ENCODE measurements at regions not wholly inside any gene's neighbourhood (a gene's known extent, or its start where the extent isn't known, plus 50 kb on each side); places are given as distances from the start of the nearest gene placed in this dataset.
"Not testable (repeated sequence)": the region's sequence is repeated elsewhere in the genome, so short reads cannot be mapped to it uniquely, and the experiment has no call there.

DNA sequence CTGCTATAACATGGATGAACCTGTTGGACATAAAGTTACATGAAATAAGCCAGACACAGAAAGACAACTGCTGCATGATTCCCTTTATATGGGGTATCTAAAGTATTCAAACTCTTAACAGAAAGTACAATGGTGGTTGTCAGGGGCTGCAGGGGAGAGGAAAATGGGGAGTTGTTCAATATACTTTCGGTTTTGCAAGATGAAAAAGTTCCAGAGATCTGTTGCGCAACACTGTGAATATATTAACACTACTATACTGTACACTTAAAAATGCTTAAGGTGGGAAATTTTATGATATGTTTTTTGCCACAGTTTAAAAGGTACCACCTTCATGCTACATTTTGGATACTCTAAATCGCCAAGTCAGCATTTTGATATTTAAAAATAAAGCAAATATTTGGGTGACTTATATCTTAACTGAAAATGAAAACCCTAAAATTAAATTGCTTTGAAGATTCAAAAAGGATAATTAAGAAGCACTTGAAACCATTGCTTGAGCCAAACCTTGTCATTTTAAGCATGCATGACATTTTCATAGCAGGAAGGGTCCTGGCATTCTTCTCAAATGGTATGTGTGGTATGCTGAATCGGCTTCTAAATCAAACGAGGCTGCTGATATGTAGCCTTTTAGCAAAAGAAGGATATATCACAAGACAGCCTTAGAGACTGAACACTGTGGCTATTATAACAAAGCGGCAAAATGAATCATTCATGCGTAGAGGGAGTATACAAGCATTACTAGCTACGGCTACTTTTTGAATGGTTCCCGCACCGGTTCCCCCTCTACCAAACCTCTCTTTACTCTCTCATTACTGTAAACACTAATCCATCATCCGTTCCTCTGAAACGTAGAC is 607.1 kb upstream of the DIPK2B start:
- no peak for DNase-seq

DNA sequence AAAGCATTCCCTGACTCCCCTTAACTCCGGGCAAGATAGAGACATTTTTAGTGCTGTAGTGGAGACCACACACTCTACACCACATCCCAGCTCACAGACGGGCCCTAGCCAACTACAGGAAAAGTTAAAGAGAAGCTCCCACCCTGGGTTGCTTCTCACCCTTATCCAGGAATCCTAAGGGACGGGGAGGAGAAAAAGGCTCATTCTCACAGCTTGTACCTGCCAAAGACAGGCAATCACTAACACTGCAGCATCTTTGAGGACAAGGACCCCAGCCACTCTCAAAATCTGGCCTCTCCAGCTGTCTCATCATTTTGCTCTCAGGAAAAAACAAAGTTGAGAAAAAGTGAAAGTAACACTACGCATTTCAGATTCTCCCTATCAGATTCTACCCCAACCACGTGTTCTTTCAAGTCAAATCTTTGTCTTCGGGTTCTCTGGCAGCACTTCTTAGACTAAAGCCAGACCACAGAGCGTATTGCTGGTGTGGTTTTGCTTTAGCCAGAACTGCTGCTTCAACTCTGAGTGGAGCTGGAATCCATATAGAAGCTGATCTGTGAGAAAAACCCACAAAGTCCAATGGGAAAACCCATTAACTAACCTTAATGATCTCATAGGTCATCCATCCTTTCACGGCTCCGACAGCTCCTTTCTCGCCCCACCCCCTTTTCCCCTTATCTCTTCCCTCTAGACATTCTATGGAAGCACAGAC is 605.9 kb upstream of the DIPK2B start:
- no peak for DNase-seq

GRCh38 chrX:45804276-45804675 is 603.6 kb upstream of the DIPK2B start:
- no peak for DNase-seq

- DNase-seq = no peak
These were observed 602.8 kb upstream of the DIPK2B start for GRCh38 chrX:45803383-45803921.

DNA sequence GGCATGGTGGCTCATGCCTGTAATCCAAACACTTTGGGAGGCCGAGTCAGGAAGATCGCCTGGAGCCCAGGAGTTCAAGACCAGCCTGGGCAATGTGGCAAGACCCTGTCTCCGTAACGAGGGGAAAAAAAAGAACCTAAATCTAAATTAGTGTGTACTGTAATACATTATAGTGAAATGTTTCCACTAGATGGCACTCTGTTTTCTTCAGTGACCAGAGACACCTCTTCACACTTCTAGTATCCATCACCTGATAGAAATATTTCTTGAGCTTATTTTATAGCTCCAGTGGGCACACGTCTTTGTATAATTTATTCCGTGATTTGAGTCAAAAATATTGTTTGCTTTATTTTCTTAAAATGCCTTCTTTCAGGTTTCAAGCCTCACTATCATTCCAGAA is 600.9 kb upstream of the DIPK2B start:
- no peak for DNase-seq

DNA sequence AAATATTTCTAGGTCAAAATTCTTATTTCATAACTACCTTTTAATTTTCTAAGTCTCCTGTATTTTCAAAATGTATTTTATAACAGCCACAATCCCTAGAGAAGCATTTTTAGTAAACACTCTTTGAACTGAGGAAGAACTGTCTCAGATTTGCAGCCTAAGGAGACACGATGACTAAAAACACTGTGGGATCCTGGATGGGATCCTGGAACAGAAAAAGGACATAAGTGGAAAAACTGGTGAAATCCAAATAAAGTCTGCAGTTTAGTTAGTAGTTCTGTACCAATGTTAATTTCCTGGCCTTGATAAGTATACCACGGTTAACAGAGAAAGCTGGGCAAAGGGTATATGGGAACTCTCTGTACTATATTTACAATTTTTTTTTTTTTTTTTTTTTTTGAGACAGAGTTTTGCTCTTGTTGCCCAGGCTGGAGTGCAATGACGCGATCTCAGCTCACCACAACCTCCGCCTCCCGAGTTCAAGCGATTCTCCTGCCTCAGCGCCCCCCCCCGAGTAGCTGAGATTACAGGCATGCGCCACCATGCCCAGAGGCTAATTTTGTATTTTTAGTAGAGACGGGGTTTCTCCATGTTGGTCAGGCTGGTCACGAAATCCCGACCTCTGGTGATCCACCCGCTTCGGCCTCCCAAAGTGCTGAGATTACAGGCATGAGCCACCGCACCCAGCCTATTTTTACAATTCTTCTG is 600.2 kb upstream of the DIPK2B start:
- not testable (repeated sequence) for DNase-seq

DNA sequence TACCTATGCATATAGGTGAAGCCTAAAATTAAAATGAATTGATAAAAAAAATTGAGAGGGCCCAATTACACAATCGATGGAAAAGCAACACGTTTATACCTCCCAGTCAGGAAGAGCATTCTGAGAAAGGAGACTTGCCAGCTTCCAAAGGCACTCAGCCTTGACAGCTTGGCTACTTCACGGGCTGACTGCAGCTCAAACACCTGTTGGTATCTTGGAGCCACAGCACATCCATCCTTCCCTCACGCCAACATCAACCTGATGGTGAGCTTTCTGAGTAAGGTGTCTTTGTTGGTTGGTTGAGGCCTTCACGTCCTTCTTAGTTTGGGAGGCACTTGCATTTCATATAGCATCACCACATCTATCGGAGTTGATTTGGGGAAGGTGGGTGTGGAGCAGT is 598.9 kb upstream of the DIPK2B start:
- DNase-seq = no peak

DNA sequence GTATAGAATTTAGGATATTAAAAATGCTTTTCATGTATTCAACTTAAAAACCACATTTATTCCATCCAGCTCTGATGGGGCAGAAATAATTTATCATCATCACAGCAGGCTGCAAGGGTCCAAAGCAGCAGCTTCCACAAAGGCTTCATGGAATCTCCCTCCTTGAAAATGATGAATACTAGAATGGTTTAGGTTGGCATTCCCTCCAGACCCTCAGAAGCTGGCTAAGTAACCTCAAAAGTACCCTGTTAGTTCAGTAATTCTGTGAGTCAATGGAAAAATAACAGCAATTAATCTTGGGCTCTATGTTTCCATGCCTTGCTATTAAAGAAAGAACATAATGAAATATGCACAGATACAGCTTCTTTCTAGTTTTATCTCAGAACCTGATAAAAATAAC is 594.9 kb upstream of the DIPK2B start:
- no peak for DNase-seq

DNA sequence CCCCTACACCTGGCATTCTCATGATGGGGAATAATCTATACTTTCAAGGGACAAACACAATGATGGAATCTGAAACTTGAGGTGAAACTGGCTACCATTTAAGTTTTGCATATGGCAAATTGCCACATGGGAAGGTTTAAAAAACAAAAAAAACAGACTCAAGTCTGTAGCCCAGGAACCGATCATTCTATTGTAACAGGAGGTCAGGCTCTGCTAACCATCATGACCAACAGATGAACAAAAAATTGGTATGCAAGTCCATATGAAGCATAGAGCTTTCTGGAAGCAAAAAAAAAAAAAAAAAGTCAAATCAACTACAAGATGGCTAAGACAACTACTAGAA is 594.3 kb upstream of the DIPK2B start:
- DNase-seq = no peak

DNA sequence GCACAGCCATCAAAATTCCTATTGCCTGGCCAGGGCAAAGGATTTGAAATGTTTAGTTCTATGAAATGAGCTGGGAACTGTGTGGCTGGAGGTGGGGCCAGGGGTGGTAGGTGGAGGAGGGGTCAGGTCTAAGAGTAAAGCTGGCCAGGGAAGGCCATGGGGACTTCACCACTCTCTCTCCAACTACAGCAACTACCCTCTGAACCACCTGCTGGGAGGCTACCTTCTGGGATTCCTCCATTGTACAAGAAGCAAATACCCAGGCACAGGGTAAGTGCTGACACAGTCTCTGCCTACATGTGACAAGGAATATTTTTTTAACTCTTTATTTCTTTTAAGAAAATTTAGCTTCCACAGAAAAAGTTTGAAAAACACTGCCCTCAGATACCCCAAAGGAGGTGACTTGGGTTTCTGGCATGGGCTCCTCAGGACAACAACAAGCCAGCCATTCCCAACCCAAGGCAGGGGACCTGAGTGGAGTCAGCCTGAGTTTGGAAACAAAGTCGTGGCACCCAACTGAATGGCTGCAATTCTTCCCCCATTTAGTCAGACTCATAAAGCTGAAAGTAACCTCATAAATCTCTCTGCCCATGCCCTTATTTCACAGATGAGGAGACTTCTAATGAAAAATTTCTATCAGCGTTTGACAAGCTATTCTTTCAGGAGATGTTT is 593.8 kb upstream of the DIPK2B start:
- DNase-seq = no peak

DNA sequence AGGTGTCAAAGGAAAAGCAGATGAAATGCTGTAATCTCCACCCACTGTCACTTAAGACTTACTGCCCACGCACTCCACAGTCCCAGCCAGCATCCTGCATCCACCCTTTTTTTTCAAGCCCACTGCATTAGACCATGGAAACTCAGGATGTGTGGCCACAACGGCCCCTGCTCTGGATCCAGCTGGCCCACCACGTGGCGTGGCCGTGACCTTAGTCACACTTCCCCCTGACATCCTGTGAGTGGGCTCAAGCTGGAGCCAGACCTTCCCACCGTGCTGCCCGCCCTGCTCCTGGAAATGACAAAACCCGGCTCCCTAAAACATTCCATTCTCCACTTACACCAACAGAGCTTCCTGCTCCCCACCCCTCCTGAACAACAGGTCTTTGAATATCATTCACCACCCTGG is 588.3 kb upstream of the DIPK2B start:
- DNase-seq = no peak

DNA sequence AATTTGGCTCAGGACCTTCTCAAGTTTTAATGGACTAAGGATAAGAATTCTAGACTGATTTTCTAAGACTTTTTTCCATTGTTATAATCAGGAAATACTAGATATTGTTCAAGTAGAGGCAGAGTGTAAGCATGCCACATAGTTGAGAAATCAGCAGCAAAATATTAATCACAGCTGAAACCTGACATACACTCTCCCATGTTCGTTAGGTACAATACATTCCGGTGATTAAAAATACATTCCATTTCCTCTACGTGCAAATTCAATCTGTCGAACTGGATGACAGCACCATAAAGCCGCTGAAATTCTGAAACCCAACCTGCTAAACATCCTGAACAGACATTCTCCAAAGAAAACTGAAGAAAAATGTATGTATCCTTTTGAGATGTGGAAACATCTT is 587.6 kb upstream of the DIPK2B start:
- DNase-seq = no peak

DNA sequence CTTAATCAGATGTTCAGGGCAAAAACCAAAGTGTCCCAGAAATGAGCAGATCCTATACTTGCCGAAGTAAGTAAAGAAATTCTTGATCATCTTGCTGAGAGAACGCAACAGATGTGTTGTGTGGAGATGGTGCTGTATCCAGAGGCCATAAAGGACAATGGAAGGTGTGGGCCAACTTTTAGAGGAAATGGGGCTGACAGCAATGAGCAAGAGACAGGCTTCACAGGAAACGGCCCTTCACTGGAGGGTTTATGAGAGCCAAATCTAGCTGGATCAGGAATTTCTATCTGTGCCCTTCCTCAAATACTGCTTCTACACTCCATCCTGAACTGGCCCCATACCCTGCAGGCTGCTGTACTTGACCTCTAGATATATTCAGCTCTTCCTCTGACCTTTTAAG is 583.9 kb upstream of the DIPK2B start:
- DNase-seq = no peak

GRCh38 chrX:45783002-45783401 is 582.3 kb upstream of the DIPK2B start:
- DNase-seq = no peak

GRCh38 chrX:45781901-45782553 is 581.4 kb upstream of the DIPK2B start:
- no peak for DNase-seq

DNA sequence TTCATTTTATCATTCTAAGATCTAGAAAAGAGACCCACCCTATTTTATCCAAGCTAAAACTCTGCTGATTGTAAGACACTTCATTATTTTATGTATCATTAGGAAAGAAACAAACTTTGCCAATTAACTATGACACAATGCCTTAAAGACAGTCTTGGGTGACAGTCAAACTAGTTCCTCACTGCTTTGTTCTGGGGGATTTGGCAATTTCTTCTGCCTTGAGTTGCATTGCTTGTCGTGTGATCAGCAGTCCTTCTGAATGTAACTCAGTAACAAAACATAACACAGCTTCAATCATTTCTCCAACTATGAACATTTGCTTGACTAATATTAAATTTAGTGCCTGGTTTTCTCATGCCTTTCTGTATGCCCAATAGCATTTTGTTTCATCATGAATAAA is 577.9 kb upstream of the DIPK2B start:
- no peak for DNase-seq

DNA sequence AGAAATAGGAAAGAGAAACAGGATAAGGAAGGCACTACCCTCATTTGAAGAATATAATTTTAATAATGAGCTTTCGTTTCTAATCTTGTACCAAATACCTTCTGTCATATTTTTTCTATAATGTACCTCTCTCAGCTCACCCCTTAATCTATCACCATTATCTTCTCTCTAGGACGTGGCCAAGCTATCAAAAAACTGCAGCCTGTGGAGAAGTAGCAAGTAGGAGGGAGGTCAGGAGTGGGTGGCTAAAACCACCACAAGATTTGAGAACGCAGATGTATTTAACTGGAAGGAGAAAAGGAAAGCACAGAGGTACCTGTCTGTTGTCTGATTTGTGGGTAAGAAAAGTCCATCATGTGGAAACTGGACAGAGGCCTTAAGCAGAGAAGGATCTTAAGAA is 576.7 kb upstream of the DIPK2B start:
- no peak for DNase-seq

GRCh38 chrX:45775468-45775867 is 574.8 kb upstream of the DIPK2B start:
- no peak for DNase-seq

GRCh38 chrX:45774961-45775360 is 574.3 kb upstream of the DIPK2B start:
- DNase-seq = no peak

GRCh38 chrX:45773572-45773971 is 572.9 kb upstream of the DIPK2B start:
- no peak for DNase-seq

DNA sequence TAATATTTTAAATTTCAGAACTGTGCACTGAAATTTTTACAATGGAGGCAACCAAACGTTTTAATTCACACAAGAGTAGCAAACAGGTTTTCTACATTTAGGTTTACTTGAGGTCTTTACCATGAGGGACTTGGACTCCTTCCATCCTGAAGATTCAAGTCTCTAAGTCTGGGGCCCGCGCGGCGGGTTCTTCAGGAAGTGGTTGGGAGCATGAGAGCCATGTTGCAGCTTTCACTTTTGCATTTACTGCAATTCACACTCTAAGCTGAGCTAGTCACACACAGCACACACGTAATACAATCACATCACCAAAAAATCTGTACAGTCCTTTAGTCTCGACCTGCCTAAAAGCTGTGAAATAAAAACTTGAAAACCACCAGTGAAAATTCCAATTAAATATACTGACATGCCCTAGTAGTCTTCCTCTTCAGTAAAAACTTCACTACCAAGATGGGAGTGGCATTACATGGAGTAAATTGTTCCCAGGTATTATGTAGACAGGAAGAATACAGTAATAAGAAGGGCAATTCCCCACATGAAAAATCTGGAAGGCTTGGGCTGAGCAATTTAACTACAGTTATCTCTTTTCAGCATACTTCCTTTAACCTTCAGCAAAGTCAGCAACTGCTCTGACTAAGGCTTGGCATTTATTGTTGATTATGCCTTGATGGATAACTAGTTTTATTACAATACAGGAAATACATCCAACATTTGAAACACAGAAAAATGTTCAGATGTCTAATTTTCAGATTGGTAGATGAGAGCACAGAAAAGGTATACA is 571.1 kb upstream of the DIPK2B start:
- peak; percentile 68 for DNase-seq

DNA sequence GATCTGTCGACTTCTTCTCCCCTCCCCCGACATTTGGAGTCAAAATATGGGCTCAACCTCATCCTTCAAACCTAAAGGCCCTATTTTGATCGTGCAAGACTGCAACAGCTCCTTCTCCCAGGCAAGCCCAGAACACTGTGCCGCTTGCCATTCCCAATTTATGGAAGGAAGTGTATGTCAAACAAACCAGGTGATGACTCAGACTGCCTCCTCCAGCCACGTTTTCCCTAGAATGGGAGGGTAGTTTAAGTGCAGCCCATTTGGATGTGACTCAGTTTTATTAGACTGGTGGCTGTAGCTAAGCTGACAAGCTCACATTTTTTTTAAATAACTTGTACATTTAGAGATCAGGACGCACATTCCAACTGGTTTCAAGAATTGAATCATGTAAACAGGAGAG is 570.4 kb upstream of the DIPK2B start:
- DNase-seq = no peak

Measured in stimulated activated CD8-positive, alpha-beta memory T cell treated with anti-CD3 and anti-CD28 coated beads, Interleukin-4, amount 100 ng/mL, for 48 hours (primary cell).